Liver (tissue), 3 donors: ENCODE measurements at regions not wholly inside any gene's neighbourhood (a gene's known extent, or its start where the extent isn't known, plus 50 kb on each side); places are given as distances from the start of the nearest gene placed in this dataset.

Experiments
- ATF3 ChIP-seq: IDR thresholded peaks from 2 replicates; pipeline ENCODE4 v1.6.1; 2016; ENCODE audit warnings: antibody characterized with exemption
- GABPA ChIP-seq, 2 donors: IDR thresholded peaks in 1 of 2; conservative IDR thresholded peaks in 1 of 2; 2 replicates each; pipeline ENCODE4 v1.6.1; 2016; ENCODE audit warnings: antibody characterized with exemption in 2 of 2, mild to moderate bottlenecking in 1 of 2, moderate library complexity in 1 of 2
- JUND ChIP-seq, 2 donors: IDR thresholded peaks; 2 replicates each; pipeline ENCODE4 v1.6.1; 2016; ENCODE audit warnings: antibody characterized with exemption in 2 of 2
- RAD21 ChIP-seq, 2 donors: IDR thresholded peaks; 2 replicates each; pipeline ENCODE4 v1.6.1; 2016; ENCODE audit warnings: antibody characterized with exemption in 2 of 2, mild to moderate bottlenecking in 2 of 2
- RXRA ChIP-seq, 2 donors: IDR thresholded peaks; 2 replicates each; pipeline ENCODE4 v1.6.1; 2017 to 2018; ENCODE audit warnings: antibody characterized with exemption in 2 of 2, mild to moderate bottlenecking in 1 of 2
- SP1 ChIP-seq: IDR thresholded peaks from 2 replicates; pipeline ENCODE4 v1.6.1; 2018; ENCODE audit warnings: antibody characterized with exemption, mild to moderate bottlenecking
- TAF1 ChIP-seq: conservative IDR thresholded peaks from 2 replicates; pipeline ENCODE4 v1.6.1; 2016; ENCODE audit warnings: antibody characterized with exemption, mild to moderate bottlenecking
- YY1 ChIP-seq: IDR thresholded peaks from 2 replicates; pipeline ENCODE4 v1.6.1; 2016; ENCODE audit warnings: antibody characterized with exemption, mild to moderate bottlenecking
- TF ChIP-seq, protein P1 (sequence below): fragments of 150-350 bp; IDR thresholded peaks from 2 replicates; pipeline ENCODE4 v1.5.1; 2017; ENCODE audit warnings: improper control_type of control experiment, low read depth, low read length; ENCODE audit not compliant: missing input control
- TF ChIP-seq, protein P2 (sequence below): IDR thresholded peaks from 2 replicates; pipeline ENCODE4 v1.6.1; 2016; ENCODE audit warnings: antibody characterized with exemption, mild to moderate bottlenecking
- TF ChIP-seq, protein P3 (sequence below): IDR thresholded peaks from 2 replicates; pipeline ENCODE4 v1.6.1; 2016; ENCODE audit warnings: antibody characterized with exemption
- TF ChIP-seq, protein P4 (sequence below): IDR thresholded peaks from 2 replicates; pipeline ENCODE4 v1.6.1; 2016; ENCODE audit warnings: antibody characterized with exemption
- donor health status: healthy.
- donor health status: healthy.

- TF ChIP-seq, protein P1, sequence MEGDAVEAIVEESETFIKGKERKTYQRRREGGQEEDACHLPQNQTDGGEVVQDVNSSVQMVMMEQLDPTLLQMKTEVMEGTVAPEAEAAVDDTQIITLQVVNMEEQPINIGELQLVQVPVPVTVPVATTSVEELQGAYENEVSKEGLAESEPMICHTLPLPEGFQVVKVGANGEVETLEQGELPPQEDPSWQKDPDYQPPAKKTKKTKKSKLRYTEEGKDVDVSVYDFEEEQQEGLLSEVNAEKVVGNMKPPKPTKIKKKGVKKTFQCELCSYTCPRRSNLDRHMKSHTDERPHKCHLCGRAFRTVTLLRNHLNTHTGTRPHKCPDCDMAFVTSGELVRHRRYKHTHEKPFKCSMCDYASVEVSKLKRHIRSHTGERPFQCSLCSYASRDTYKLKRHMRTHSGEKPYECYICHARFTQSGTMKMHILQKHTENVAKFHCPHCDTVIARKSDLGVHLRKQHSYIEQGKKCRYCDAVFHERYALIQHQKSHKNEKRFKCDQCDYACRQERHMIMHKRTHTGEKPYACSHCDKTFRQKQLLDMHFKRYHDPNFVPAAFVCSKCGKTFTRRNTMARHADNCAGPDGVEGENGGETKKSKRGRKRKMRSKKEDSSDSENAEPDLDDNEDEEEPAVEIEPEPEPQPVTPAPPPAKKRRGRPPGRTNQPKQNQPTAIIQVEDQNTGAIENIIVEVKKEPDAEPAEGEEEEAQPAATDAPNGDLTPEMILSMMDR: no peak
- TF ChIP-seq, protein P2, sequence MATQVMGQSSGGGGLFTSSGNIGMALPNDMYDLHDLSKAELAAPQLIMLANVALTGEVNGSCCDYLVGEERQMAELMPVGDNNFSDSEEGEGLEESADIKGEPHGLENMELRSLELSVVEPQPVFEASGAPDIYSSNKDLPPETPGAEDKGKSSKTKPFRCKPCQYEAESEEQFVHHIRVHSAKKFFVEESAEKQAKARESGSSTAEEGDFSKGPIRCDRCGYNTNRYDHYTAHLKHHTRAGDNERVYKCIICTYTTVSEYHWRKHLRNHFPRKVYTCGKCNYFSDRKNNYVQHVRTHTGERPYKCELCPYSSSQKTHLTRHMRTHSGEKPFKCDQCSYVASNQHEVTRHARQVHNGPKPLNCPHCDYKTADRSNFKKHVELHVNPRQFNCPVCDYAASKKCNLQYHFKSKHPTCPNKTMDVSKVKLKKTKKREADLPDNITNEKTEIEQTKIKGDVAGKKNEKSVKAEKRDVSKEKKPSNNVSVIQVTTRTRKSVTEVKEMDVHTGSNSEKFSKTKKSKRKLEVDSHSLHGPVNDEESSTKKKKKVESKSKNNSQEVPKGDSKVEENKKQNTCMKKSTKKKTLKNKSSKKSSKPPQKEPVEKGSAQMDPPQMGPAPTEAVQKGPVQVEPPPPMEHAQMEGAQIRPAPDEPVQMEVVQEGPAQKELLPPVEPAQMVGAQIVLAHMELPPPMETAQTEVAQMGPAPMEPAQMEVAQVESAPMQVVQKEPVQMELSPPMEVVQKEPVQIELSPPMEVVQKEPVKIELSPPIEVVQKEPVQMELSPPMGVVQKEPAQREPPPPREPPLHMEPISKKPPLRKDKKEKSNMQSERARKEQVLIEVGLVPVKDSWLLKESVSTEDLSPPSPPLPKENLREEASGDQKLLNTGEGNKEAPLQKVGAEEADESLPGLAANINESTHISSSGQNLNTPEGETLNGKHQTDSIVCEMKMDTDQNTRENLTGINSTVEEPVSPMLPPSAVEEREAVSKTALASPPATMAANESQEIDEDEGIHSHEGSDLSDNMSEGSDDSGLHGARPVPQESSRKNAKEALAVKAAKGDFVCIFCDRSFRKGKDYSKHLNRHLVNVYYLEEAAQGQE: no peak
- TF ChIP-seq SP1: no peak
- TF ChIP-seq GABPA (IDR thresholded peaks at IDR 0.05 in 1 of 2, conservative IDR thresholded peaks at IDR 0.05 in 1 of 2): no peak
- TF ChIP-seq YY1: no peak
- TF ChIP-seq RAD21 (IDR thresholded peaks at IDR 0.05): no peak
- no peak for TF ChIP-seq ATF3
- TF ChIP-seq, protein P3, sequence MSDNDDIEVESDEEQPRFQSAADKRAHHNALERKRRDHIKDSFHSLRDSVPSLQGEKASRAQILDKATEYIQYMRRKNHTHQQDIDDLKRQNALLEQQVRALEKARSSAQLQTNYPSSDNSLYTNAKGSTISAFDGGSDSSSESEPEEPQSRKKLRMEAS: no peak
- TF ChIP-seq, protein P4, sequence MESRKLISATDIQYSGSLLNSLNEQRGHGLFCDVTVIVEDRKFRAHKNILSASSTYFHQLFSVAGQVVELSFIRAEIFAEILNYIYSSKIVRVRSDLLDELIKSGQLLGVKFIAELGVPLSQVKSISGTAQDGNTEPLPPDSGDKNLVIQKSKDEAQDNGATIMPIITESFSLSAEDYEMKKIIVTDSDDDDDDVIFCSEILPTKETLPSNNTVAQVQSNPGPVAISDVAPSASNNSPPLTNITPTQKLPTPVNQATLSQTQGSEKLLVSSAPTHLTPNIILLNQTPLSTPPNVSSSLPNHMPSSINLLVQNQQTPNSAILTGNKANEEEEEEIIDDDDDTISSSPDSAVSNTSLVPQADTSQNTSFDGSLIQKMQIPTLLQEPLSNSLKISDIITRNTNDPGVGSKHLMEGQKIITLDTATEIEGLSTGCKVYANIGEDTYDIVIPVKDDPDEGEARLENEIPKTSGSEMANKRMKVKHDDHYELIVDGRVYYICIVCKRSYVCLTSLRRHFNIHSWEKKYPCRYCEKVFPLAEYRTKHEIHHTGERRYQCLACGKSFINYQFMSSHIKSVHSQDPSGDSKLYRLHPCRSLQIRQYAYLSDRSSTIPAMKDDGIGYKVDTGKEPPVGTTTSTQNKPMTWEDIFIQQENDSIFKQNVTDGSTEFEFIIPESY: no peak
- TF ChIP-seq TAF1: no peak
- TF ChIP-seq RXRA (IDR thresholded peaks at IDR 0.05): no peak
- no peak for TF ChIP-seq JUND (IDR thresholded peaks at IDR 0.05)
Measured at GRCh38 chr14:98756749-98757148, 515.2 kb downstream of the BCL11B start.
